ENCODE measurements at regions not wholly inside any gene's neighbourhood (a gene's known extent, or its start where the extent isn't known, plus 50 kb on each side); places are given as distances from the start of the nearest gene placed in this dataset.

GRCh38 chr1:244106837-244107493 lies 55.9 kb downstream of the ZBTB18 start:
- in situ Hi-C loops (cut with MboI; ENCODE audit: low sequenced_read_pairs): no loop called here

- in situ Hi-C loops (cut with MboI; ENCODE audit: low sequenced_read_pairs): no loop called here
Measured at GRCh38 chr1:244111027-244111426, 59.9 kb downstream of the ZBTB18 start.

- in situ Hi-C loops (cut with MboI; ENCODE audit: low sequenced_read_pairs): no loop called here
Measured at GRCh38 chr1:244112041-244112440, 61.0 kb downstream of the ZBTB18 start.

- in situ Hi-C loops (cut with MboI; ENCODE audit: low sequenced_read_pairs): no loop called here
Measured at GRCh38 chr1:244112636-244113035, 61.6 kb downstream of the ZBTB18 start.

- in situ Hi-C loops (cut with MboI; ENCODE audit: low sequenced_read_pairs): no loop called here
Measured at GRCh38 chr1:244113532-244114320, 62.6 kb downstream of the ZBTB18 start.

GRCh38 chr1:244114892-244115291 lies 63.8 kb downstream of the ZBTB18 start:
- in situ Hi-C loops (cut with MboI; ENCODE audit: low sequenced_read_pairs): no loop called here

- in situ Hi-C loops (cut with MboI; ENCODE audit: low sequenced_read_pairs): no loop called here
Measured at GRCh38 chr1:244116946-244117345, 65.9 kb downstream of the ZBTB18 start.

- in situ Hi-C loops (cut with MboI; ENCODE audit: low sequenced_read_pairs): no loop called here
Measured at GRCh38 chr1:244118109-244118761, 67.2 kb downstream of the ZBTB18 start.

- in situ Hi-C loops (cut with MboI; ENCODE audit: low sequenced_read_pairs): no loop called here
Measured at GRCh38 chr1:244128591-244129383, 77.7 kb downstream of the ZBTB18 start.

GRCh38 chr1:244137276-244137675 lies 86.2 kb downstream of the ZBTB18 start:
- in situ Hi-C loops (cut with MboI; ENCODE audit: low sequenced_read_pairs): no loop called here

- in situ Hi-C loops (cut with MboI; ENCODE audit: low sequenced_read_pairs): no loop called here
Measured at GRCh38 chr1:244137725-244138124, 86.6 kb downstream of the ZBTB18 start.

- in situ Hi-C loops (cut with MboI; ENCODE audit: low sequenced_read_pairs): no loop called here
Measured at GRCh38 chr1:244138399-244138798, 87.3 kb downstream of the ZBTB18 start.

GRCh38 chr1:244139655-244140054 lies 88.6 kb downstream of the ZBTB18 start:
- in situ Hi-C loops (cut with MboI; ENCODE audit: low sequenced_read_pairs): no loop called here

GRCh38 chr1:244140420-244140819 lies 89.3 kb downstream of the ZBTB18 start:
- in situ Hi-C loops (cut with MboI; ENCODE audit: low sequenced_read_pairs): no loop called here

GRCh38 chr1:244144053-244144452 lies 93.0 kb downstream of the ZBTB18 start:
- in situ Hi-C loops (cut with MboI; ENCODE audit: low sequenced_read_pairs): no loop called here

GRCh38 chr1:244150071-244150470 lies 99.0 kb downstream of the ZBTB18 start:
- in situ Hi-C loops (cut with MboI; ENCODE audit: low sequenced_read_pairs): no loop called here

GRCh38 chr1:244150665-244151064 lies 99.6 kb downstream of the ZBTB18 start:
- in situ Hi-C loops (cut with MboI; ENCODE audit: low sequenced_read_pairs): no loop called here

GRCh38 chr1:244151537-244151936 lies 100.5 kb downstream of the ZBTB18 start:
- in situ Hi-C loops (cut with MboI; ENCODE audit: low sequenced_read_pairs): no loop called here

GRCh38 chr1:244154508-244154871 lies 103.4 kb downstream of the ZBTB18 start:
- in situ Hi-C loops (cut with MboI; ENCODE audit: low sequenced_read_pairs): no loop called here

GRCh38 chr1:244154872-244155531 lies 103.9 kb downstream of the ZBTB18 start:
- in situ Hi-C loops (cut with MboI; ENCODE audit: low sequenced_read_pairs): no loop called here

- in situ Hi-C loops (cut with MboI; ENCODE audit: low sequenced_read_pairs): no loop called here
Measured at GRCh38 chr1:244155661-244156060, 104.6 kb downstream of the ZBTB18 start.
